ENCODE measurements at regions not wholly inside any gene's neighbourhood (a gene's known extent, or its start where the extent isn't known, plus 50 kb on each side); places are given as distances from the start of the nearest gene placed in this dataset.
"Not testable (repeated sequence)": the region's sequence is repeated elsewhere in the genome, so short reads cannot be mapped to it uniquely, and the experiment has no call there.

GRCh38 chr12:74170645-74171477, 366.8 kb upstream of the ATXN7L3B start:
- no peak overlapping the region for H3K27ac ChIP-seq
- 0 out of 2 replicates have a peak, but pooled peaks cover 9% of the 10 kb centered on the region for H3K9me3 ChIP-seq (ENCODE audit: insufficient read depth, low read depth)
- intact Hi-C loops (cut with micrococcal nuclease; ENCODE audit: unreplicated experiment): no loop called here
- no TSS peak for BruUV-seq (replicated peaks)
- H3F3A ChIP-seq (ENCODE audit: insufficient read depth, low read depth): no peaks in the 10 kb centered on the region
- ChIA-PET CTCF (no interaction called here), POLR2A (ENCODE audit: unreplicated experiment) (no interaction called here)
- no peak overlapping the region for H2AFZ ChIP-seq
- TF ChIP-seq EZH2 (IDR thresholded peaks at IDR 0.05; ENCODE audit: low read depth): no peak
- TF ChIP-seq, protein P1, sequence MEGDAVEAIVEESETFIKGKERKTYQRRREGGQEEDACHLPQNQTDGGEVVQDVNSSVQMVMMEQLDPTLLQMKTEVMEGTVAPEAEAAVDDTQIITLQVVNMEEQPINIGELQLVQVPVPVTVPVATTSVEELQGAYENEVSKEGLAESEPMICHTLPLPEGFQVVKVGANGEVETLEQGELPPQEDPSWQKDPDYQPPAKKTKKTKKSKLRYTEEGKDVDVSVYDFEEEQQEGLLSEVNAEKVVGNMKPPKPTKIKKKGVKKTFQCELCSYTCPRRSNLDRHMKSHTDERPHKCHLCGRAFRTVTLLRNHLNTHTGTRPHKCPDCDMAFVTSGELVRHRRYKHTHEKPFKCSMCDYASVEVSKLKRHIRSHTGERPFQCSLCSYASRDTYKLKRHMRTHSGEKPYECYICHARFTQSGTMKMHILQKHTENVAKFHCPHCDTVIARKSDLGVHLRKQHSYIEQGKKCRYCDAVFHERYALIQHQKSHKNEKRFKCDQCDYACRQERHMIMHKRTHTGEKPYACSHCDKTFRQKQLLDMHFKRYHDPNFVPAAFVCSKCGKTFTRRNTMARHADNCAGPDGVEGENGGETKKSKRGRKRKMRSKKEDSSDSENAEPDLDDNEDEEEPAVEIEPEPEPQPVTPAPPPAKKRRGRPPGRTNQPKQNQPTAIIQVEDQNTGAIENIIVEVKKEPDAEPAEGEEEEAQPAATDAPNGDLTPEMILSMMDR (conservative IDR thresholded peaks at IDR 0.05): no peak
- H3K4me1 ChIP-seq (replicated peaks; ENCODE audit: insufficient read depth): no peaks in the 10 kb centered on the region
- H3K9me2 ChIP-seq (ENCODE audit: insufficient read depth): peaks cover under 1% of the 10 kb centered on the region; the same call in 1 of the 2 replicates
- H3K27me3 ChIP-seq (ENCODE audit: insufficient read depth, low read depth): no peaks in the 10 kb centered on the region
- H4K20me1 ChIP-seq (ENCODE audit: insufficient read depth): no peaks in the 10 kb centered on the region
- H3K36me3 ChIP-seq (ENCODE audit: low read depth): no peaks in the 10 kb centered on the region
- no peak overlapping the region for H3K4me3 ChIP-seq
- H3K4me2 ChIP-seq: no peak overlapping the region
- DNase-seq: no peak
- H3K79me2 ChIP-seq (ENCODE audit: low read depth): no peaks in the 10 kb centered on the region

DNA sequence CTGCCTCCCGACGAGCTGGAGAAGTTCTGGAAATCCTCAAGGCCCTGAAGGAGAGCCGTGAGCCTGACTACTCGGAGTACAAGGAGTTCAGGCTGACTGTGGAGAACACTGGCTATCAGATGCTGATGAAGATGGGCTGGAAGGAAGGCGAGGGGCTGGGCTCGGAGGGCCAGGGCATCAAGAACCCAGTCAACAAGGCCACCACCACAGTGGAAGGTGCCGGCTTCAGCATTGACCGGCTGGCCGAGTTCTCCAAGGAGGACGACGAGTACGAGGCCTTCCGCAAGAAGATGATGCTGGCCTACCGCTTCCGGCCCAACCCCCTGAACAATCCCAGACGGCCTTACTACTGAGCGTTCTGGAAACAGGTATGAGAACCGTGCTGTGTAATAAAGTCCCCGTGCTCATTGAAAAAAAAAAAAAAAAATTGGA, 366.1 kb upstream of the ATXN7L3B start:
- no peak overlapping the region for H3K27ac ChIP-seq
- no peak overlapping the region for H2AFZ ChIP-seq
- intact Hi-C loops (cut with micrococcal nuclease; ENCODE audit: unreplicated experiment): no loop called here
- no peaks in the 10 kb centered on the region for H3K36me3 ChIP-seq (ENCODE audit: low read depth)
- H3K4me1 ChIP-seq (replicated peaks; ENCODE audit: insufficient read depth): no peaks in the 10 kb centered on the region
- ChIA-PET CTCF (no interaction called here), POLR2A (ENCODE audit: unreplicated experiment) (no interaction called here)
- H3K4me2 ChIP-seq: no peak overlapping the region
- H3K27me3 ChIP-seq (ENCODE audit: insufficient read depth, low read depth): no peaks in the 10 kb centered on the region
- no peaks in the 10 kb centered on the region for H4K20me1 ChIP-seq (ENCODE audit: insufficient read depth)
- H3F3A ChIP-seq (ENCODE audit: insufficient read depth, low read depth): no peaks in the 10 kb centered on the region
- H3K79me2 ChIP-seq (ENCODE audit: low read depth): no peaks in the 10 kb centered on the region
- BruUV-seq (replicated peaks): no TSS peak
- DNase-seq: no peak
- H3K9me3 ChIP-seq (ENCODE audit: insufficient read depth, low read depth): 0 out of 2 replicates have a peak, but pooled peaks cover 9% of the 10 kb centered on the region
- TF ChIP-seq, protein P1 (conservative IDR thresholded peaks at IDR 0.05): no peak
- TF ChIP-seq EZH2 (IDR thresholded peaks at IDR 0.05; ENCODE audit: low read depth): no peak
- no peaks in the 10 kb centered on the region for H3K9me2 ChIP-seq (ENCODE audit: insufficient read depth)
- no peak overlapping the region for H3K4me3 ChIP-seq

- H3K4me2 ChIP-seq; H3K9me3 ChIP-seq (ENCODE audit: insufficient read depth, low read depth); H3K27me3 ChIP-seq (ENCODE audit: insufficient read depth, low read depth); H3K4me3 ChIP-seq; POLR2A ChIA-PET (ENCODE audit: unreplicated experiment); H3K4me1 ChIP-seq (replicated peaks; ENCODE audit: insufficient read depth); BruUV-seq (replicated peaks); H3K9me2 ChIP-seq (ENCODE audit: insufficient read depth); intact Hi-C loops (cut with micrococcal nuclease; ENCODE audit: unreplicated experiment); CTCF ChIA-PET; H4K20me1 ChIP-seq (ENCODE audit: insufficient read depth); H3K79me2 ChIP-seq (ENCODE audit: low read depth); H3K27ac ChIP-seq; DNase-seq; H3F3A ChIP-seq (ENCODE audit: insufficient read depth, low read depth); H2AFZ ChIP-seq; H3K36me3 ChIP-seq (ENCODE audit: low read depth): not testable (repeated sequence)
Measured at GRCh38 chr12:74174961-74175360, 362.7 kb upstream of the ATXN7L3B start.

DNA sequence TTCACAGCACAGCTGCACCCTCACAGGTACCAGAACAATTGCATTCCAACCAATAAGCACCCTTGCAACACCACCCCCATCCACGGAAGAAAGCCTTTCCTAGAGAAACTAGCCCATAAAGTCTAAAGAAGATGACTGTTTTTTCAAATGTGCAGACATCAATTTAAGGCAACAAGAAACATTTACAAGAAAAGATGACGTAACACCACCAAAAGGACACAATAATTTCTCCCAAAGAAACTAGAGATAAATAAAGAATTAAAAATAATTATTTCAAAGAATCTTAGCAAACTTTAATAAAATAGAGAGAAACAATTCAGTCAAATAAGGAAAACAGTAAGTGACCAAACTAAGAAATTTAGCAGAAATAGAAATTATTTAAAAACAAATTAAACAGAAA, 352.3 kb upstream of the ATXN7L3B start:
- Histone ChIP-seq H3K9me3 (ENCODE audit: insufficient read depth, low read depth) (no peaks in the 10 kb centered on the region), H3K4me2 (no peak overlapping the region), H3K27ac (no peak overlapping the region), H3K79me2 (ENCODE audit: low read depth) (no peaks in the 10 kb centered on the region), H3K9me2 (ENCODE audit: insufficient read depth) (no peaks in the 10 kb centered on the region), H3K27me3 (ENCODE audit: insufficient read depth, low read depth) (no peaks in the 10 kb centered on the region), H2AFZ (no peak overlapping the region), H3K36me3 (ENCODE audit: low read depth) (no peaks in the 10 kb centered on the region), H4K20me1 (ENCODE audit: insufficient read depth) (no peaks in the 10 kb centered on the region), H3K4me1 (replicated peaks; ENCODE audit: insufficient read depth) (no peaks in the 10 kb centered on the region), H3F3A (ENCODE audit: insufficient read depth, low read depth) (no peaks in the 10 kb centered on the region), H3K4me3 (no peak overlapping the region)
- intact Hi-C loops (cut with micrococcal nuclease; ENCODE audit: unreplicated experiment): no loop called here
- POLR2A ChIA-PET (ENCODE audit: unreplicated experiment): no interaction called here
- BruUV-seq (replicated peaks): no TSS peak
- TF ChIP-seq, protein P1 (conservative IDR thresholded peaks at IDR 0.05): no peak
- no peak for TF ChIP-seq EZH2 (IDR thresholded peaks at IDR 0.05; ENCODE audit: low read depth)
- CTCF ChIA-PET: no interaction called here
- no peak for DNase-seq
